Kidney epithelial cell (primary cell): ENCODE measurements at regions not wholly inside any gene's neighbourhood (a gene's known extent, or its start where the extent isn't known, plus 50 kb on each side); places are given as distances from the start of the nearest gene placed in this dataset.

Experiments used
- DNase-seq: peaks from one replicate; pipeline ENCODE4 v3.0.0-alpha.2; 2010; ENCODE audit warnings: low read depth
- H3K27me3 ChIP-seq: 2 replicates; pipeline ENCODE4 v1.6.0; 2011; ENCODE audit warnings: low read length; ENCODE audit not compliant: control insufficient read depth, insufficient read depth
- H3K36me3 ChIP-seq: 2 replicates; pipeline ENCODE4 v1.5.1; 2011; ENCODE audit warnings: low read length; ENCODE audit not compliant: control insufficient read depth, insufficient read depth
- H3K4me3 ChIP-seq: 2 replicates; pipeline ENCODE4 v1.5.1; 2011; ENCODE audit warnings: low read depth, mild to moderate bottlenecking, control low read depth, low read length
- TF ChIP-seq, protein P1 (sequence below): IDR thresholded peaks from 2 replicates; pipeline ENCODE4 v1.5.1; 2011; ENCODE audit warnings: mild to moderate bottlenecking, moderate library complexity, low read length, control low read depth, inconsistent platforms; ENCODE audit not compliant: insufficient read depth, poor library complexity, severe bottlenecking

DNA sequence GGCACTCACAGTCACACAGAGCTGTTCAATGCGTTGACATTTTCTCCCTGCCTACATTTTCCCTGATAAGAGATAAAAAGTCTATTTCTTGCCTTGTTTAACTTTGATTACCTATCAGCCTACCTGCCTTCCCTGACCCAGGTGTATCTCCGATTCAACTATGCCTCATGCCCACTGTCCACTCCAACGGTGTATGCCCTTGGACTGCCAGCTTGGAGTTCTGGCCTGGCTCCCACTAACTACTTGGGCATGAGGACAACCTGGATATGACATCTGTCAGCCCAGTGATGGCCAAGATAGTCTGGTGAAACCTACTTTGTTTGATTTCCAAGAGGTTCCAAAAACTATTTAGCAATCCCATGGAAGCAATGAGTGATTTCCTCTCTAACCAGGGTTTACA is 93.0 kb upstream of the PELI2 start:
- no peak for DNase-seq
- TF ChIP-seq, protein P1, sequence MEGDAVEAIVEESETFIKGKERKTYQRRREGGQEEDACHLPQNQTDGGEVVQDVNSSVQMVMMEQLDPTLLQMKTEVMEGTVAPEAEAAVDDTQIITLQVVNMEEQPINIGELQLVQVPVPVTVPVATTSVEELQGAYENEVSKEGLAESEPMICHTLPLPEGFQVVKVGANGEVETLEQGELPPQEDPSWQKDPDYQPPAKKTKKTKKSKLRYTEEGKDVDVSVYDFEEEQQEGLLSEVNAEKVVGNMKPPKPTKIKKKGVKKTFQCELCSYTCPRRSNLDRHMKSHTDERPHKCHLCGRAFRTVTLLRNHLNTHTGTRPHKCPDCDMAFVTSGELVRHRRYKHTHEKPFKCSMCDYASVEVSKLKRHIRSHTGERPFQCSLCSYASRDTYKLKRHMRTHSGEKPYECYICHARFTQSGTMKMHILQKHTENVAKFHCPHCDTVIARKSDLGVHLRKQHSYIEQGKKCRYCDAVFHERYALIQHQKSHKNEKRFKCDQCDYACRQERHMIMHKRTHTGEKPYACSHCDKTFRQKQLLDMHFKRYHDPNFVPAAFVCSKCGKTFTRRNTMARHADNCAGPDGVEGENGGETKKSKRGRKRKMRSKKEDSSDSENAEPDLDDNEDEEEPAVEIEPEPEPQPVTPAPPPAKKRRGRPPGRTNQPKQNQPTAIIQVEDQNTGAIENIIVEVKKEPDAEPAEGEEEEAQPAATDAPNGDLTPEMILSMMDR, result no peak
- Histone ChIP-seq H3K4me3 (no peak overlapping the region), H3K36me3 (no peaks in the 10 kb centered on the region), H3K27me3 (no peaks in the 10 kb centered on the region)

DNA sequence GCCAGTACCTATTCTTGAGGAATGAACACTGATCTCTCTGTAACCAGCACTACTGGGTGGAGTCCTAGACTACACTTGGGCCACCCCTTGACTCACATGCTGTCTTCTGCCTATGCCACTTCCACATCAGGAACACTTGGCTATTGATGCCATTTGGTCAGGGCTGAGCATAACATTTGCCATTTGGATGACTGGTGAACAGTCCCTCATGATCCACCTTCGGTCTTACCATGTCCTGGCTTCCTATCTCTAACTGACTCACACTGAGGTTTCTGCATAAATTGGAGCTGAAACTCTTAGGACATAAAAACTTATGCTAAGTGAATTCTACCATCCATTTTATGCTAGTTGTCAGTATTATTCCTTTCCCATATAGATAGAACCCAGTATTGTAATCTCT is 91.7 kb upstream of the PELI2 start:
- TF ChIP-seq, protein P1, result no peak
- DNase-seq, result no peak
- H3K36me3 ChIP-seq, result no peaks in the 10 kb centered on the region
- H3K27me3 ChIP-seq, result no peaks in the 10 kb centered on the region
- no peak overlapping the region for H3K4me3 ChIP-seq

DNA sequence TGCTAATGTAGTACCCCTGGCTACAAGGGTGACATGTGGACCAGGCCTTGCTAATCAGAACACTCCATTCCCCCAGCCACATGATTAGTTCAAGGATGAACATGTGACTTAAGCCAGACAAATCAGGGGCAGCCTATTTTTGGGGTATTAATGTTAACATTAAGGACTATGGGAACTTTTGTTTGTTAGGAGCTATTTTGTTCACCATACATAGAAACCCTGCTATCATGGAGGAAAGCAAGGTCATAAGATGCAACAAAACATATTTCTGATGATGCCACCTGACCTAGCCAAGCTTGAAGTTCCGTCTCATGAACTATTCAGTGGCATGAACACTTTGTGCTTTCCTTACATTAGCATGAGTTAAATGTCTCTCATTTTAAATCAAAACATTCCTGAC is 90.8 kb upstream of the PELI2 start:
- TF ChIP-seq, protein P1, result no peak
- Histone ChIP-seq H3K27me3 (no peaks in the 10 kb centered on the region), H3K4me3 (no peak overlapping the region), H3K36me3 (no peaks in the 10 kb centered on the region)
- DNase-seq, result no peak

DNA sequence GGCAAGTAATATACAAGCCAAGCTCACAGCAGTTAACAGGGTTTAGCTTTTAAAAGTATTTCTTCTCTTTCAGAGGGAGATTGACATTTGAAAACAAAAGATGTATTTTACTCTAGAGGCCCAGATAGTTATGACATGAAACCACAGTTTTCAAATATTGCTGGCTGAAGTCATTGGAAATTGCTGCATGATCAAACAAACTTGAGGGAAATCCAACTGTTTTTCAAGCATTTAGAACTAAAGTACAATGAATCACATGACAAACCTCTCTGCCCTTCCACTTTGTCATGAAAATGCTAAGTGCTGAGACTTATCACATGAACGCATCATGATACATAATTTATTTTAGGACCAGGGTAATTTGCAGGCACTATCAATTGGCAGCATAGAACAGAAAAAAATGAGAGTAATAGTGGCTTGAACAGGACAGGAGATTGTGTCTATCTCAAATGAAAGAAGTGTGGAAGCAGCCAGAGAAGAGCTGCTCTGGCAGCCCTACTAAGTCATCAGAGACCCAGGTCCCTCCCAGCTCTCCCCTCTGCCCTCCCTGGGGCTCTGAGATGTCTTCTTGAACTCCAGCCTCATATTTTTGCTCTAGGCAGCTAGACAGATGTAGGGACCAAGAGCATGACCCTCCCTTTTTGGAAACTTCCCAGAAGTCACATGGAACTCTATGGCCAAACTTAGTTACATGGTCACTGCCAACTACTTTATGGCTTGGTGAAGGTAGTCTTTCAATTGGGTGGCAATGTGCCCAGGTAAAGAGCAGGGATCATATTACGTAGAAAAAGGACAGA is 90.1 kb upstream of the PELI2 start:
- H3K27me3 ChIP-seq, result no peaks in the 10 kb centered on the region
- H3K4me3 ChIP-seq, result no peak overlapping the region
- H3K36me3 ChIP-seq, result no peaks in the 10 kb centered on the region
- no peak for DNase-seq
- TF ChIP-seq, protein P1, result no peak

DNA sequence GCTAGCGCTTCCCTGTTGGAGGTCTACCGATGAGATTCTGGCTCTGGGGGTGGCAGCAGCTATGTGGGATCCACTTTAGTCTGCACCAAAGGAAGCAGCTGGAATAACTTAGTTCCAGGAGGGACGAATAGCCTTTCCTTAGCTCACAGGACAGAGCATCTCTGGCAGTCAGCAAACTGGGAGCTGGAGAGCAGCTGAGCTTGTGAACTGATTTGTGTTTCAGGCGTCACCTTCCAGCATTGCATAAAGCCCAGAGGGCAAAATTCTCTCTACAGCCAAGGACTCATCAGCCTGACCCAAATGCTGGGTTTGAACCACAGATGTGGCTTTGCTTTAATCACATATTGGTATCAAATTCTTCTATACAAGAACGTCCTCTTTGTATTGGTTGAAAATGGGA is 81.9 kb upstream of the PELI2 start:
- no peak for DNase-seq
- Histone ChIP-seq H3K36me3 (no peaks in the 10 kb centered on the region), H3K4me3 (no peak overlapping the region), H3K27me3 (no peaks in the 10 kb centered on the region)
- TF ChIP-seq, protein P1, result no peak

DNA sequence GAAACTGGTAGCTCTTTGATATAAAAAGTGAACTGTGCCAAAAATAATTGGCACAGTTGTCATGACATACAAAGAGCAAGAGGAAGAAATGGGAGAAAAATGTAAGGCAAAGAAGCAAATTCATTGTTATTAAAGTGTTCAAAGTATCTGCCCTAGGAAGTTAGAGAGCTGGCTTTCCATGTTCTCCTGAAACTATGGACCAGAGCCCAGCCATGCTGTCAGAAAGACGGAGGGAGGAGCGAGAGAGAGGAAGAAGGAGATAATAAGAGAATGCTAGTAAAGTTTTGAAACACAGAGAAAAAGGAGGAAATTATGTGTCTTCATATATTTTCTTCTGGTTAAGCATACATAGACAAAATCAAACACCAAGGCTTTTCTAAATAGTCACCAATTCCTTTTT is 78.1 kb upstream of the PELI2 start:
- Histone ChIP-seq H3K36me3 (no peaks in the 10 kb centered on the region), H3K27me3 (no peaks in the 10 kb centered on the region), H3K4me3 (no peak overlapping the region)
- DNase-seq, result no peak
- TF ChIP-seq, protein P1, result no peak
